ENCODE measurements at regions not wholly inside any gene's neighbourhood (a gene's known extent, or its start where the extent isn't known, plus 50 kb on each side); places are given as distances from the start of the nearest gene placed in this dataset.

- H3K36me3 ChIP-seq (ENCODE audit: control insufficient read depth in 2 of 2, insufficient read depth in 2 of 2, low read length in 1 of 2) = no peaks in the 10 kb centered on the region
- H3K9me3 ChIP-seq (ENCODE audit: control insufficient read depth in 2 of 2, insufficient read depth in 1 of 2, low read length in 1 of 2) = peaks cover 0 to 3% of the 10 kb centered on the region in 2 donors
- 80% methylated on average over 3 of the region's 3 CpGs for WGBS
- no peak for DNase-seq (ENCODE audit: low read depth in 6 of 9, low spot score in 9 of 9)
- no peak overlapping the region for H3K4me3 ChIP-seq (ENCODE audit: low read length in 2 of 2)
- no peaks in the 10 kb centered on the region for H3K27me3 ChIP-seq (ENCODE audit: control insufficient read depth in 2 of 2, insufficient read depth in 1 of 2, low read length in 1 of 2)
- H3K27ac ChIP-seq (ENCODE audit: low read depth in 1 of 2, low read length in 1 of 2) = no peak overlapping the region
- no peaks in the 10 kb centered on the region for H3K4me1 ChIP-seq (ENCODE audit: control insufficient read depth in 2 of 2, insufficient read depth in 2 of 2, low read length in 2 of 2)
Measured at GRCh38 chr18:42442656-42443055, 487.6 kb downstream of the PIK3C3 start.

GRCh38 chr18:42444349-42444748, 489.3 kb downstream of the PIK3C3 start:
- Histone ChIP-seq H3K27ac (ENCODE audit: low read depth in 1 of 2, low read length in 1 of 2) (no peak overlapping the region), H3K36me3 (ENCODE audit: control insufficient read depth in 2 of 2, insufficient read depth in 2 of 2, low read length in 1 of 2) (no peaks in the 10 kb centered on the region), H3K4me1 (ENCODE audit: control insufficient read depth in 2 of 2, insufficient read depth in 2 of 2, low read length in 2 of 2) (no peaks in the 10 kb centered on the region), H3K4me3 (ENCODE audit: low read length in 2 of 2) (no peak overlapping the region), H3K27me3 (ENCODE audit: control insufficient read depth in 2 of 2, insufficient read depth in 1 of 2, low read length in 1 of 2) (no peaks in the 10 kb centered on the region), H3K9me3 (ENCODE audit: control insufficient read depth in 2 of 2, insufficient read depth in 1 of 2, low read length in 1 of 2) (peaks cover 1 to 7% of the 10 kb centered on the region in 2 donors)
- WGBS = 55% methylated on average over 1 of the region's 1 CpG
- no peak for DNase-seq (ENCODE audit: low read depth in 6 of 9, low spot score in 9 of 9)

- no peak overlapping the region for H3K4me3 ChIP-seq (ENCODE audit: low read length in 2 of 2)
- no peaks in the 10 kb centered on the region for H3K27me3 ChIP-seq (ENCODE audit: control insufficient read depth in 2 of 2, insufficient read depth in 1 of 2, low read length in 1 of 2)
- no peak overlapping the region for H3K27ac ChIP-seq (ENCODE audit: low read depth in 1 of 2, low read length in 1 of 2)
- no peak for DNase-seq (ENCODE audit: low read depth in 6 of 9, low spot score in 9 of 9)
- H3K9me3 ChIP-seq (ENCODE audit: control insufficient read depth in 2 of 2, insufficient read depth in 1 of 2, low read length in 1 of 2) = peaks cover 1 to 7% of the 10 kb centered on the region in 2 donors
- WGBS = 92% methylated on average over 2 of the region's 2 CpGs
- no peaks in the 10 kb centered on the region for H3K4me1 ChIP-seq (ENCODE audit: control insufficient read depth in 2 of 2, insufficient read depth in 2 of 2, low read length in 2 of 2)
- H3K36me3 ChIP-seq (ENCODE audit: control insufficient read depth in 2 of 2, insufficient read depth in 2 of 2, low read length in 1 of 2) = no peaks in the 10 kb centered on the region
Measured at GRCh38 chr18:42445359-42445758, 490.3 kb downstream of the PIK3C3 start.

GRCh38 chr18:42446195-42446594, 491.2 kb downstream of the PIK3C3 start:
- Histone ChIP-seq H3K27me3 (ENCODE audit: control insufficient read depth in 2 of 2, insufficient read depth in 1 of 2, low read length in 1 of 2) (no peaks in the 10 kb centered on the region), H3K27ac (ENCODE audit: low read depth in 1 of 2, low read length in 1 of 2) (no peak overlapping the region), H3K9me3 (ENCODE audit: control insufficient read depth in 2 of 2, insufficient read depth in 1 of 2, low read length in 1 of 2) (peaks cover 1 to 7% of the 10 kb centered on the region in 2 donors), H3K36me3 (ENCODE audit: control insufficient read depth in 2 of 2, insufficient read depth in 2 of 2, low read length in 1 of 2) (no peaks in the 10 kb centered on the region), H3K4me1 (ENCODE audit: control insufficient read depth in 2 of 2, insufficient read depth in 2 of 2, low read length in 2 of 2) (no peaks in the 10 kb centered on the region), H3K4me3 (ENCODE audit: low read length in 2 of 2) (no peak overlapping the region)
- no peak for DNase-seq (ENCODE audit: low read depth in 6 of 9, low spot score in 9 of 9)

GRCh38 chr18:42447688-42448087, 492.7 kb downstream of the PIK3C3 start:
- H3K36me3 ChIP-seq (ENCODE audit: control insufficient read depth in 2 of 2, insufficient read depth in 2 of 2, low read length in 1 of 2) = no peaks in the 10 kb centered on the region
- DNase-seq (ENCODE audit: low read depth in 6 of 9, low spot score in 9 of 9) = no peak
- 100% methylated on average over 1 of the region's 1 CpG for WGBS
- no peaks in the 10 kb centered on the region for H3K4me1 ChIP-seq (ENCODE audit: control insufficient read depth in 2 of 2, insufficient read depth in 2 of 2, low read length in 2 of 2)
- H3K4me3 ChIP-seq (ENCODE audit: low read length in 2 of 2) = no peak overlapping the region
- H3K9me3 ChIP-seq (ENCODE audit: control insufficient read depth in 2 of 2, insufficient read depth in 1 of 2, low read length in 1 of 2) = peaks cover 1 to 7% of the 10 kb centered on the region in 2 donors
- H3K27me3 ChIP-seq (ENCODE audit: control insufficient read depth in 2 of 2, insufficient read depth in 1 of 2, low read length in 1 of 2) = no peaks in the 10 kb centered on the region
- H3K27ac ChIP-seq (ENCODE audit: low read depth in 1 of 2, low read length in 1 of 2) = no peak overlapping the region

- no peak overlapping the region for H3K4me3 ChIP-seq (ENCODE audit: low read length in 2 of 2)
- no peak overlapping the region for H3K27ac ChIP-seq (ENCODE audit: low read depth in 1 of 2, low read length in 1 of 2)
- WGBS = 68% methylated on average over 2 of the region's 2 CpGs
- no peaks in the 10 kb centered on the region for H3K4me1 ChIP-seq (ENCODE audit: control insufficient read depth in 2 of 2, insufficient read depth in 2 of 2, low read length in 2 of 2)
- H3K36me3 ChIP-seq (ENCODE audit: control insufficient read depth in 2 of 2, insufficient read depth in 2 of 2, low read length in 1 of 2) = no peaks in the 10 kb centered on the region
- H3K9me3 ChIP-seq (ENCODE audit: control insufficient read depth in 2 of 2, insufficient read depth in 1 of 2, low read length in 1 of 2) = no peaks in the 10 kb centered on the region
- DNase-seq (ENCODE audit: low read depth in 6 of 9, low spot score in 9 of 9) = no peak
- H3K27me3 ChIP-seq (ENCODE audit: control insufficient read depth in 2 of 2, insufficient read depth in 1 of 2, low read length in 1 of 2) = no peaks in the 10 kb centered on the region
Measured at GRCh38 chr18:42458226-42458625, 503.2 kb downstream of the PIK3C3 start.

GRCh38 chr18:42459873-42460272, 504.8 kb downstream of the PIK3C3 start:
- no peak overlapping the region for H3K4me3 ChIP-seq (ENCODE audit: low read length in 2 of 2)
- no peaks in the 10 kb centered on the region for H3K9me3 ChIP-seq (ENCODE audit: control insufficient read depth in 2 of 2, insufficient read depth in 1 of 2, low read length in 1 of 2)
- WGBS = 77% methylated on average over 2 of the region's 2 CpGs
- no peaks in the 10 kb centered on the region for H3K27me3 ChIP-seq (ENCODE audit: control insufficient read depth in 2 of 2, insufficient read depth in 1 of 2, low read length in 1 of 2)
- H3K27ac ChIP-seq (ENCODE audit: low read depth in 1 of 2, low read length in 1 of 2) = no peak overlapping the region
- DNase-seq (ENCODE audit: low read depth in 6 of 9, low spot score in 9 of 9) = no peak
- H3K4me1 ChIP-seq (ENCODE audit: control insufficient read depth in 2 of 2, insufficient read depth in 2 of 2, low read length in 2 of 2) = no peaks in the 10 kb centered on the region
- no peaks in the 10 kb centered on the region for H3K36me3 ChIP-seq (ENCODE audit: control insufficient read depth in 2 of 2, insufficient read depth in 2 of 2, low read length in 1 of 2)

GRCh38 chr18:42471885-42472284, 516.9 kb downstream of the PIK3C3 start:
- no peak overlapping the region for H3K4me3 ChIP-seq (ENCODE audit: low read length in 2 of 2)
- peaks cover 0 to 3% of the 10 kb centered on the region in 2 donors for H3K4me1 ChIP-seq (ENCODE audit: control insufficient read depth in 2 of 2, insufficient read depth in 2 of 2, low read length in 2 of 2)
- no peak for DNase-seq (ENCODE audit: low read depth in 6 of 9, low spot score in 9 of 9)
- no peak overlapping the region for H3K27ac ChIP-seq (ENCODE audit: low read depth in 1 of 2, low read length in 1 of 2)
- no peaks in the 10 kb centered on the region for H3K27me3 ChIP-seq (ENCODE audit: control insufficient read depth in 2 of 2, insufficient read depth in 1 of 2, low read length in 1 of 2)
- H3K9me3 ChIP-seq (ENCODE audit: control insufficient read depth in 2 of 2, insufficient read depth in 1 of 2, low read length in 1 of 2) = no peaks in the 10 kb centered on the region
- WGBS = 90% methylated on average over 1 of the region's 1 CpG
- no peaks in the 10 kb centered on the region for H3K36me3 ChIP-seq (ENCODE audit: control insufficient read depth in 2 of 2, insufficient read depth in 2 of 2, low read length in 1 of 2)

GRCh38 chr18:42473611-42474010, 518.6 kb downstream of the PIK3C3 start:
- Histone ChIP-seq H3K4me3 (ENCODE audit: low read length in 2 of 2) (no peak overlapping the region), H3K27me3 (ENCODE audit: control insufficient read depth in 2 of 2, insufficient read depth in 1 of 2, low read length in 1 of 2) (no peaks in the 10 kb centered on the region), H3K9me3 (ENCODE audit: control insufficient read depth in 2 of 2, insufficient read depth in 1 of 2, low read length in 1 of 2) (no peaks in the 10 kb centered on the region), H3K36me3 (ENCODE audit: control insufficient read depth in 2 of 2, insufficient read depth in 2 of 2, low read length in 1 of 2) (no peaks in the 10 kb centered on the region), H3K27ac (ENCODE audit: low read depth in 1 of 2, low read length in 1 of 2) (no peak overlapping the region), H3K4me1 (ENCODE audit: control insufficient read depth in 2 of 2, insufficient read depth in 2 of 2, low read length in 2 of 2) (peaks cover 0 to 3% of the 10 kb centered on the region in 2 donors)
- 89% methylated on average over 6 of the region's 6 CpGs for WGBS
- no peak for DNase-seq (ENCODE audit: low read depth in 6 of 9, low spot score in 9 of 9)

- Histone ChIP-seq H3K9me3 (ENCODE audit: control insufficient read depth in 2 of 2, insufficient read depth in 1 of 2, low read length in 1 of 2) (no peaks in the 10 kb centered on the region), H3K27me3 (ENCODE audit: control insufficient read depth in 2 of 2, insufficient read depth in 1 of 2, low read length in 1 of 2) (no peaks in the 10 kb centered on the region), H3K4me3 (ENCODE audit: low read length in 2 of 2) (no peak overlapping the region), H3K4me1 (ENCODE audit: control insufficient read depth in 2 of 2, insufficient read depth in 2 of 2, low read length in 2 of 2) (peaks cover 0 to 3% of the 10 kb centered on the region in 2 donors), H3K36me3 (ENCODE audit: control insufficient read depth in 2 of 2, insufficient read depth in 2 of 2, low read length in 1 of 2) (no peaks in the 10 kb centered on the region), H3K27ac (ENCODE audit: low read depth in 1 of 2, low read length in 1 of 2) (no peak overlapping the region)
- no peak for DNase-seq (ENCODE audit: low read depth in 6 of 9, low spot score in 9 of 9)
Measured at GRCh38 chr18:42474577-42474976, 519.5 kb downstream of the PIK3C3 start.
